SK-N-SH (cell line): ENCODE measurements at regions not wholly inside any gene's neighbourhood (a gene's known extent, or its start where the extent isn't known, plus 50 kb on each side); places are given as distances from the start of the nearest gene placed in this dataset.

Experiments
- CTCF ChIA-PET: fragments of 300-600, 350-600 bp; formaldehyde crosslinking; extraction: SDS; loops from one replicate; lab custom pipeline; 2021; lab: Yijun Ruan, JAX
- POLR2A ChIA-PET: fragments of 350-600 bp; sonication (Branson Sonifier 250); formaldehyde crosslinking; extraction: SDS; loops from one replicate; lab custom pipeline; 2020; ENCODE audit warnings: antibody characterized with exemption, inconsistent platforms; lab: Yijun Ruan, JAX
- DNase-seq: peaks from one replicate; pipeline ENCODE4 v3.0.0; 2012
- H2AFZ ChIP-seq: fragments of 200-600 bp; sonication (generic); 2 replicates; pipeline ENCODE4 v1.8.1; 2016; ENCODE audit warnings: antibody characterized with exemption, mild to moderate bottlenecking, low read depth
- H3F3A ChIP-seq: fragments of 200-600 bp; sonication (generic); replicated peaks from 2 replicates; pipeline ENCODE3; 2016; ENCODE audit warnings: antibody characterized with exemption, mild to moderate bottlenecking; ENCODE audit not compliant: insufficient read depth
- H3K27ac ChIP-seq, 2 experiments: fragments of 200-500 bp in 1 of 2; fragments of 200-600 bp in 1 of 2; sonication (Bioruptor generic) in 1 of 2; sonication (generic), shearing (Covaris generic) in 1 of 2; 2 replicates each; pipeline versions ENCODE4 v1.5.1 to v1.6.1; 2014 to 2016; ENCODE audit warnings: low read depth in 2 of 2, inconsistent platforms in 1 of 2, low read length in 1 of 2, mild to moderate bottlenecking in 1 of 2, mixed read lengths in 1 of 2
- H3K27me3 ChIP-seq: fragments of 200-600 bp; sonication (generic), shearing (Covaris generic); 2 replicates; pipeline ENCODE4 v1.6.1; 2016; ENCODE audit warnings: mixed run types; ENCODE audit not compliant: insufficient read depth
- H3K36me3 ChIP-seq, 2 experiments: fragments of 200-500 bp in 1 of 2; fragments of 200-600 bp in 1 of 2; sonication (Bioruptor generic) in 1 of 2; sonication (generic) in 1 of 2; replicated peaks in 1 of 2; 2 replicates each; pipeline versions ENCODE3 to v1.5.1; 2014 to 2016; ENCODE audit warnings: low read length in 1 of 2, mild to moderate bottlenecking in 1 of 2; ENCODE audit not compliant: insufficient read depth in 2 of 2, control insufficient read depth in 1 of 2
- H3K4me1 ChIP-seq, 2 experiments: fragments of 200-500 bp in 1 of 2; fragments of 200-600 bp in 1 of 2; sonication (Bioruptor generic) in 1 of 2; sonication (generic), shearing (Covaris generic) in 1 of 2; 2 replicates each; pipeline versions ENCODE4 v1.5.1 to v1.6.1; 2014 to 2016; ENCODE audit warnings: low read depth in 1 of 2, low read length in 1 of 2, mixed run types in 1 of 2; ENCODE audit not compliant: insufficient read depth in 2 of 2, control insufficient read depth in 1 of 2
- H3K4me2 ChIP-seq: fragments of 200-600 bp; sonication (generic), shearing (Covaris generic); 2 replicates; pipeline ENCODE4 v1.6.1; 2017; ENCODE audit warnings: mixed run types
- H3K4me3 ChIP-seq, 2 experiments: fragments of 200-500 bp in 1 of 2; fragments of 200-600 bp in 1 of 2; sonication (Bioruptor generic) in 1 of 2; sonication (generic), shearing (Covaris generic) in 1 of 2; 2 replicates each; pipeline versions ENCODE4 v1.5.1 to v1.8.1; 2014 to 2016; ENCODE audit warnings: low read depth in 2 of 2, inconsistent platforms in 1 of 2, low read length in 1 of 2, mild to moderate bottlenecking in 1 of 2, mixed read lengths in 1 of 2, moderate library complexity in 1 of 2
- H3K79me2 ChIP-seq: fragments of 200-600 bp; sonication (generic); 2 replicates; pipeline ENCODE4 v1.8.1; 2017; ENCODE audit warnings: mild to moderate bottlenecking; ENCODE audit not compliant: insufficient read depth
- H3K9ac ChIP-seq: fragments of 200-600 bp; sonication (generic); 2 replicates; pipeline ENCODE4 v1.6.1; 2017; ENCODE audit warnings: mixed run types
- H3K9me2 ChIP-seq: fragments of 200-600 bp; sonication (generic); 2 replicates; pipeline ENCODE4 v1.6.1; 2017; ENCODE audit warnings: mixed run types
- H3K9me3 ChIP-seq: fragments of 200-600 bp; sonication (generic); 2 replicates; pipeline ENCODE4 v1.6.1; 2017; ENCODE audit warnings: mixed run types, mild to moderate bottlenecking, moderate library complexity
- H4K20me1 ChIP-seq: fragments of 200-600 bp; sonication (generic); 2 replicates; pipeline ENCODE4 v1.6.1; 2017; ENCODE audit warnings: mild to moderate bottlenecking, mixed run types; ENCODE audit not compliant: insufficient read depth
- FOXJ3 ChIP-seq: sonication (generic); formaldehyde crosslinking; IDR thresholded peaks from 2 replicates; pipeline ENCODE4 v1.5.1; 2020; ENCODE audit warnings: mild to moderate bottlenecking, missing genetic modification reagents
- FOXM1 ChIP-seq: IDR thresholded peaks from 2 replicates; pipeline ENCODE4 v1.4.0; 2012; ENCODE audit warnings: low read depth, mild to moderate bottlenecking
- JUND ChIP-seq: IDR thresholded peaks from 2 replicates; pipeline ENCODE4 v1.4.0; 2012
- POLR2AphosphoS5 ChIP-seq: IDR thresholded peaks from 2 replicates; pipeline ENCODE4 v1.6.1; 2012; ENCODE audit warnings: low read depth, low read length
- RAD21 ChIP-seq: IDR thresholded peaks from 2 replicates; pipeline ENCODE4 v1.6.1; 2012; ENCODE audit warnings: mild to moderate bottlenecking, low read length
- REST ChIP-seq: IDR thresholded peaks from 2 replicates; pipeline ENCODE4 v1.6.1; 2012; ENCODE audit warnings: mild to moderate bottlenecking, low read depth, low read length, moderate library complexity
- SMC3 ChIP-seq: IDR thresholded peaks from 2 replicates; pipeline ENCODE4 v1.6.1; 2012; ENCODE audit warnings: low read depth, low read length, improper control_type of control experiment
- TAF1 ChIP-seq: IDR thresholded peaks from 2 replicates; pipeline ENCODE4 v1.6.1; 2012; ENCODE audit warnings: low read depth, mild to moderate bottlenecking, low read length, moderate library complexity, borderline replicate concordance
- TEAD4 ChIP-seq: IDR thresholded peaks from 2 replicates; pipeline ENCODE4 v1.4.0; 2012; ENCODE audit warnings: mild to moderate bottlenecking, borderline replicate concordance; ENCODE audit not compliant: insufficient read depth
- USF1 ChIP-seq: IDR thresholded peaks from 2 replicates; pipeline ENCODE4 v1.4.0; 2012; ENCODE audit warnings: low read depth, borderline replicate concordance
- USF2 ChIP-seq: fragments of 150-350 bp; IDR thresholded peaks from 2 replicates; pipeline ENCODE4 v1.6.1; 2017; ENCODE audit warnings: antibody characterized with exemption, low read length, low read depth, borderline replicate concordance
- ZBTB33 ChIP-seq: IDR thresholded peaks from 2 replicates; pipeline ENCODE4 v1.4.0; 2012; ENCODE audit warnings: low read depth, borderline replicate concordance

- no peaks in the 10 kb centered on the region for H3F3A ChIP-seq
- no peaks in the 10 kb centered on the region for H4K20me1 ChIP-seq
- no peak overlapping the region for H3K9ac ChIP-seq
- CTCF ChIA-PET: no interaction called here
- no peaks in the 10 kb centered on the region; the same call in 1 of the 2 replicates for H3K27me3 ChIP-seq
- no peak for DNase-seq
- no peak overlapping the region for H3K4me2 ChIP-seq
- H3K4me1 ChIP-seq: no peaks in the 10 kb centered on the region
- H2AFZ ChIP-seq: no peak overlapping the region
- TF ChIP-seq TAF1 (no peak), USF1 (no peak), POLR2AphosphoS5 (no peak), FOXM1 (no peak), JUND (no peak), FOXJ3 (no peak), TEAD4 (no peak), RAD21 (no peak), ZBTB33 (no peak), USF2 (no peak), REST (no peak), SMC3 (no peak)
- no peaks in the 10 kb centered on the region for H3K36me3 ChIP-seq
- no peaks in the 10 kb centered on the region for H3K9me3 ChIP-seq
- H3K9me2 ChIP-seq: no peaks in the 10 kb centered on the region
- no peak overlapping the region for H3K27ac ChIP-seq
- POLR2A ChIA-PET: no interaction called here
- no peak overlapping the region for H3K4me3 ChIP-seq
- H3K79me2 ChIP-seq: no peaks in the 10 kb centered on the region
These were observed 117.1 kb upstream of the CCL21 start for GRCh38 chr9:34826999-34827538.
